ENCODE measurements at regions not wholly inside any gene's neighbourhood (a gene's known extent, or its start where the extent isn't known, plus 50 kb on each side); places are given as distances from the start of the nearest gene placed in this dataset.

DNA sequence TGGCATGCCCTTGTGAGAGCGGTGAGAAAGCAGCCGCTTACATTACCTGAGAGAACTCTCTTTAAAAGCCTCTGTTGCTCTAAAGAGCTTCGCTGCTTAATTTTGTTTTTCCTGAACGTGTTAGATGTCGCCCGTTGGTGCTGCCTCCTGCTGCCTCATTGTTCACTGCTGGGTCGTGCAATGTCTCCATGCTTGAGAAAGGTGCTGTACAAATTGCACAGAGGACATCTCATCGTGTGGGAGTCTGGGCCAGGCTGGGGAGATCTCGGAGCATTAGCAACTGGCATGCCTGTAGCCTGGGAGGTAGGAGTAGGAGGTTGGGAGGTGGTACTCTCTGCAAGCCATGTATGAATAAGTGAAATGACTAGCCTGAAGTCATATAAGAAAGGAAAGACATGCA, 686.0 kb downstream of the NOVA1 start:
- POLR2A ChIA-PET: no interaction called here
- TF ChIP-seq, protein P1, sequence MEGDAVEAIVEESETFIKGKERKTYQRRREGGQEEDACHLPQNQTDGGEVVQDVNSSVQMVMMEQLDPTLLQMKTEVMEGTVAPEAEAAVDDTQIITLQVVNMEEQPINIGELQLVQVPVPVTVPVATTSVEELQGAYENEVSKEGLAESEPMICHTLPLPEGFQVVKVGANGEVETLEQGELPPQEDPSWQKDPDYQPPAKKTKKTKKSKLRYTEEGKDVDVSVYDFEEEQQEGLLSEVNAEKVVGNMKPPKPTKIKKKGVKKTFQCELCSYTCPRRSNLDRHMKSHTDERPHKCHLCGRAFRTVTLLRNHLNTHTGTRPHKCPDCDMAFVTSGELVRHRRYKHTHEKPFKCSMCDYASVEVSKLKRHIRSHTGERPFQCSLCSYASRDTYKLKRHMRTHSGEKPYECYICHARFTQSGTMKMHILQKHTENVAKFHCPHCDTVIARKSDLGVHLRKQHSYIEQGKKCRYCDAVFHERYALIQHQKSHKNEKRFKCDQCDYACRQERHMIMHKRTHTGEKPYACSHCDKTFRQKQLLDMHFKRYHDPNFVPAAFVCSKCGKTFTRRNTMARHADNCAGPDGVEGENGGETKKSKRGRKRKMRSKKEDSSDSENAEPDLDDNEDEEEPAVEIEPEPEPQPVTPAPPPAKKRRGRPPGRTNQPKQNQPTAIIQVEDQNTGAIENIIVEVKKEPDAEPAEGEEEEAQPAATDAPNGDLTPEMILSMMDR (IDR thresholded peaks at IDR 0.05; ENCODE audit: extremely low read depth in 1 of 2, insufficient read depth in 1 of 2, low read depth in 1 of 2, low read length in 2 of 2): no peak
- no peak for TF ChIP-seq POLR2AphosphoS5 (IDR thresholded peaks at IDR 0.05; ENCODE audit: insufficient read depth, low read depth, low read length)
- no peak for TF ChIP-seq EZH2 (IDR thresholded peaks at IDR 0.05; ENCODE audit: borderline replicate concordance, low read depth, low read length, severe bottlenecking)
- TF ChIP-seq FOS (IDR thresholded peaks at IDR 0.05; ENCODE audit: borderline replicate concordance, insufficient read depth, low read length): no peak
- TF ChIP-seq POLR2A (IDR thresholded peaks at IDR 0.05; ENCODE audit: low read depth, low read length): no peak
- TF ChIP-seq GATA2 (IDR thresholded peaks at IDR 0.05; ENCODE audit: insufficient read depth, insufficient read length, low read depth, low read length): no peak
- no peak for TF ChIP-seq MAX (IDR thresholded peaks at IDR 0.05; ENCODE audit: insufficient read depth, insufficient read length)
- no peak for TF ChIP-seq JUN (IDR thresholded peaks at IDR 0.05; ENCODE audit: borderline replicate concordance, insufficient read depth, insufficient read length, low read depth)
- no peak for TF ChIP-seq MYC (IDR thresholded peaks at IDR 0.05; ENCODE audit: low read depth, low read length)
- Histone ChIP-seq H3K36me3 (ENCODE audit: control insufficient read depth in 2 of 2, extremely low read depth in 1 of 2, insufficient read depth in 2 of 2, low read length in 2 of 2) (no peaks in the 10 kb centered on the region), H3K9me1 (replicated peaks; ENCODE audit: control insufficient read depth, extremely low read depth, insufficient read depth, low read length) (no peaks in the 10 kb centered on the region), H3K9ac (replicated peaks; ENCODE audit: extremely low read depth, insufficient read depth, low read length) (no peak overlapping the region), H3K4me1 (ENCODE audit: control insufficient read depth, extremely low read depth, insufficient read depth, low read length) (no peaks in the 10 kb centered on the region), H3K4me2 (ENCODE audit: insufficient read depth, low read length) (no peak overlapping the region), H3K27me3 (ENCODE audit: control insufficient read depth in 2 of 2, insufficient read depth in 2 of 2, low read length in 2 of 2) (no peaks in the 10 kb centered on the region), H3K79me2 (ENCODE audit: control insufficient read depth, insufficient read depth, low read length) (no peaks in the 10 kb centered on the region), H2AFZ (ENCODE audit: low read depth, low read length) (no peak overlapping the region), H3K9me3 (replicated peaks; ENCODE audit: control insufficient read depth, insufficient read depth, low read length) (no peaks in the 10 kb centered on the region), H3K27ac (ENCODE audit: insufficient read depth, low read depth, low read length) (no peak overlapping the region), H3K4me3 (replicated peaks in 1 of 3; ENCODE audit: insufficient read depth in 1 of 3, low read depth in 1 of 3, low read length in 3 of 3) (no peak overlapping the region), H4K20me1 (replicated peaks; ENCODE audit: control insufficient read depth, extremely low read depth, insufficient read depth, low read length) (no peaks in the 10 kb centered on the region)
- FAIRE-seq (no peak), DNase-seq (ENCODE audit: low read depth, low spot score) (no peak)
- CTCF ChIA-PET: no interaction called here
- intact Hi-C loops (cut with micrococcal nuclease): no loop called here
- no TSS peak for BruUV-seq (replicated peaks)
- dilution Hi-C loops (cut with MboI; ENCODE audit: extremely low pct_ligation_motif_present, low sequenced_read_pairs): no loop called here
